Endothelial cell of umbilical vein (primary cell): ENCODE measurements at regions not wholly inside any gene's neighbourhood (a gene's known extent, or its start where the extent isn't known, plus 50 kb on each side); places are given as distances from the start of the nearest gene placed in this dataset.

Experiments used
- CTCF ChIP-seq, 2 donors: IDR thresholded peaks; 1 replicate in 1 of 2; 2 replicates in 1 of 2; pipeline ENCODE4 v1.5.1; 2011; ENCODE audit warnings: low read length in 2 of 2, mild to moderate bottlenecking in 2 of 2, moderate library complexity in 2 of 2, control low read depth in 1 of 2, inconsistent platforms in 1 of 2, low read depth in 1 of 2; ENCODE audit not compliant: insufficient read depth in 1 of 2; ENCODE audit errors: extremely low read depth in 1 of 2
- FOS ChIP-seq: IDR thresholded peaks from 2 replicates; pipeline ENCODE4 v1.6.1; 2011; ENCODE audit warnings: mild to moderate bottlenecking, low read length, moderate library complexity, borderline replicate concordance; ENCODE audit not compliant: insufficient read depth
- JUN ChIP-seq: IDR thresholded peaks from 2 replicates; pipeline ENCODE4 v1.6.1; 2011; ENCODE audit warnings: borderline replicate concordance, low read depth; ENCODE audit not compliant: insufficient read length, insufficient read depth
- POLR2A ChIP-seq: IDR thresholded peaks from 2 replicates; pipeline ENCODE4 v1.6.1; 2012; ENCODE audit warnings: low read depth, mild to moderate bottlenecking, control low read depth, low read length

DNA sequence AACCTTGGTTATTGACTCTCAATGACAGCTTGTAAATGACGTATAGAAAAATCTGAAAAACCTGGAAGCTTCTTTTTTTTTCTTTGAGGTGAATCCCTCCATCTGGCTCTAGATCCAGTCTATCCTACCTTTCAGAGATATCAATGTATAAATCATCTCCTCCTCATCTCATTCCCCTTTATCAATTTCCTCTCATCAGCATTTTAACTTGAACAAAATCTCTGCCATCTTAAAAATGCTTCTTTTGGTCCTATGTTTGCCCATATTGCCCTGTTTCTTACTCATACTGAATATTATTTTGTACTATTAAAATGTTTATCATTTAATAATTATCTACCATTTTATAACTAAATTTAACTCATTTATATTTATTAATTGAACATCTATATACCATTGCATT is 306.7 kb upstream of the TSHZ2 start:
- TF ChIP-seq CTCF (IDR thresholded peaks at IDR 0.05; ENCODE audit: extremely low read depth in 1 of 2, insufficient read depth in 1 of 2, low read depth in 1 of 2, low read length in 2 of 2) (no peak), FOS (no peak), JUN (no peak), POLR2A (no peak)
